Fibroblast of the aortic adventitia (primary cell): ENCODE measurements at regions not wholly inside any gene's neighbourhood (a gene's known extent, or its start where the extent isn't known, plus 50 kb on each side); places are given as distances from the start of the nearest gene placed in this dataset.

Experiments
- DNase-seq: peaks from one replicate; pipeline ENCODE4 v3.0.0-alpha.2; 2010; ENCODE audit warnings: low read depth
- H3K4me3 ChIP-seq: 2 replicates; pipeline ENCODE4 v1.5.1; 2011; ENCODE audit warnings: low read depth, mild to moderate bottlenecking, control low read depth, low read length, moderate library complexity
- CTCF ChIP-seq: IDR thresholded peaks from 2 replicates; pipeline ENCODE4 v1.5.1; 2011; ENCODE audit warnings: mild to moderate bottlenecking, low read length, control low read depth, inconsistent platforms; ENCODE audit not compliant: insufficient read depth

GRCh38 chr2:36088716-36089328 lies 266.8 kb upstream of the CRIM1 start:
- DNase-seq = no peak
- TF ChIP-seq CTCF = no peak
- no peak overlapping the region for H3K4me3 ChIP-seq

DNA sequence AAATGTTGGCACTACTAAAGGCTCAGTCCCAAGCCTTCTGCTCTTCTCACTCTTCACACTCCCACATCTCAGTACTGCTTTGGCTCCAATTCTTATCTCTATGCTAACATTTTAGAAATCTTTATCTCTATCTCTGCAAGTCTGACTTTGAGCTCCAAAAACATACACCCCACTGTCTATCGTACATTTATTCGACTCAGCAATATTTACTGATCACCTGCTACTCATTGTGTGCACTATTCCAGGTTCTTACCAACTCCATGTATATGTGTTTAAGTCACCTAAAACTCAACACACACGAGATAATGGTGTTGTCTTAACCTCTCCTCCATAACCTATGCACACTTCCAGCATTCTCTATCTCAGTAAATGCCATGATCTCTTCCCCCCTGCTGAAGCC lies 268.2 kb upstream of the CRIM1 start:
- H3K4me3 ChIP-seq = no peak overlapping the region
- no peak for TF ChIP-seq CTCF
- no peak for DNase-seq

DNA sequence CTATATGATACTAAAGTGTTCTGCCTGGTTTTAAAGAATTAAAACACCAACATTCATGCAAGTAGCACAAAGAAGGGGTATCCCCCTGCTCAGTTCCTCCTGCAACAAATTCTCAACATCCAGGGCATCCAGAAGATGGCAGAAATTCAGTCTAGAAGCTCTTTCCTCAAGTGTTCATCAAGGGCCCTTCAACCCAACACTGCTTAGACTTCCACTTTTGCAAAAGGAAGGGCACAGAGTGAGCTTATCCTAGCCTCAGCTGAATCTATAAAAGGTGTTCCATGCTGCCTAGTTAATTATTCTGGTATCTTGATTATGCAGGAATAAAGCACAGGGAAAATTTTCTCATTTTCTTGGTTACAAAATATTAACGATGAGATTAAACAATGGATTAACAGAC lies 275.8 kb upstream of the CRIM1 start:
- TF ChIP-seq CTCF = no peak
- no peak overlapping the region for H3K4me3 ChIP-seq
- no peak for DNase-seq

DNA sequence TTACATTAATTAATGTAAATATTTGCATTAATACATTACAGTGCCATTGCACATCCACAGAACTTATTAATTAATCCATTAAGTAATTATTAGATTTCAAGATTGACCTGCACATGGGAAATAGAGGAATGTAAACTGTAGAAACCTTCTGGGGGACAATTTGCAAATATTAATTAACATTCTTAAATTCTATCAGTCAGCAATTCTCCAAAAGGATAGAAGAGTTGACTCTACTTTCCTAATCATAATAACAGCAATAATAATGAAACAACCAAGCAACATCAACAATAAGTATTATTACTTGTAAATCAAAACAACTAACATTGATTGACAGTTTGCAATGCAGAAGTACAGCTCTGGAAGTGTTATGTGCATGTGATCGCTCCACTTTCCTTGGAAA lies 281.6 kb upstream of the CRIM1 start:
- no peak overlapping the region for H3K4me3 ChIP-seq
- DNase-seq = no peak
- TF ChIP-seq CTCF = no peak

GRCh38 chr2:36071698-36072097 lies 283.9 kb upstream of the CRIM1 start:
- no peak for DNase-seq
- TF ChIP-seq CTCF = no peak
- no peak overlapping the region for H3K4me3 ChIP-seq

DNA sequence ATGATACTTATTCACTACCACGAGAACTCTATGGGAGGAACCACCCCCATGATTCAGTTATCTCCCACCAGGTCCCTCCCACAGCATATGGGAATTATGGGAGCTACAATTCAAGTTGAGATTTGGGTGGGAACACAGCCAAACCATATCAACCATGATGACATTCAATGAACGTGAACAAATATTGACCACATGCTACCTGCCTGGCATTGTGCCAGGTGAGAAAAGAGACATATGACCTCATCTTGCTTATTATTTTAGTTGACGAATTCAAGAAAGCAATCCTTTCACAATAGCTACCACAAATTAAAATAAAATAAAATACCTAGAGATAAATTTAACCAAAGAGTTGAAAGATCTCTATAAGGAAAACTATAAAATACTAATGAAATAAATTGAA lies 286.5 kb upstream of the CRIM1 start:
- DNase-seq = no peak
- TF ChIP-seq CTCF = no peak
- H3K4me3 ChIP-seq = no peak overlapping the region

DNA sequence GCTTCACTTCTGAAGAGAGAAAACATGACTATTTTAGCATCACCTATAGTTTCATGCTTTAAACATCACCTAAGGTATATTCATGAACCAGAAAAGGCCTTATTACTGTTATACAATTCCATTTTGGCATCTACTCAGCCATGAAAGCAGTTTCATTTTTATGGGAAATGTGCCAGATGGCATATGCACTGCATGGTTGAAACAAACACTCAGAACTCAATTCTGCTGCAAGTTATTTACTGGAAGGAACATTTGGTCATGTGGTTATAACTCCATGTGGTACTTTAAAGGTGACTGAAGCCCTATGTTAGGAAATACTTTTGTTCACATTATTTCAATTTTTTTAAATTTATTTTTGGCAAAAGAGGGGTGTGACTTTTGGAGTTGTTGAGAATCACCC lies 287.5 kb upstream of the CRIM1 start:
- TF ChIP-seq CTCF = no peak
- no peak overlapping the region for H3K4me3 ChIP-seq
- no peak for DNase-seq
